ENCODE measurements at regions not wholly inside any gene's neighbourhood (a gene's known extent, or its start where the extent isn't known, plus 50 kb on each side); places are given as distances from the start of the nearest gene placed in this dataset.
"Not testable (repeated sequence)": the region's sequence is repeated elsewhere in the genome, so short reads cannot be mapped to it uniquely, and the experiment has no call there.

- no peak for DNase-seq (ENCODE audit: low read depth in 4 of 4, low spot score in 1 of 4)
Measured at GRCh38 chr6:8181160-8181881, 79.0 kb upstream of the EEF1E1 start.

GRCh38 chr6:8180327-8181159 lies 78.2 kb upstream of the EEF1E1 start:
- DNase-seq (ENCODE audit: low read depth in 4 of 4, low spot score in 1 of 4), result no peak

GRCh38 chr6:8177721-8178120 lies 75.4 kb upstream of the EEF1E1 start:
- DNase-seq (ENCODE audit: low read depth in 4 of 4, low spot score in 1 of 4), result no peak

- DNase-seq (ENCODE audit: low read depth in 4 of 4, low spot score in 1 of 4), result no peak
Measured at GRCh38 chr6:8175046-8175777, 72.9 kb upstream of the EEF1E1 start.

GRCh38 chr6:8174571-8174970 lies 72.2 kb upstream of the EEF1E1 start:
- DNase-seq (ENCODE audit: low read depth in 4 of 4, low spot score in 1 of 4), result no peak

- no peak for DNase-seq (ENCODE audit: low read depth in 4 of 4, low spot score in 1 of 4)
Measured at GRCh38 chr6:8172530-8172929, 70.2 kb upstream of the EEF1E1 start.

GRCh38 chr6:8170754-8171153 lies 68.4 kb upstream of the EEF1E1 start:
- DNase-seq (ENCODE audit: low read depth in 4 of 4, low spot score in 1 of 4), result no peak

GRCh38 chr6:8170245-8170644 lies 67.9 kb upstream of the EEF1E1 start:
- no peak for DNase-seq (ENCODE audit: low read depth in 4 of 4, low spot score in 1 of 4)

- no peak for DNase-seq (ENCODE audit: low read depth in 4 of 4, low spot score in 1 of 4)
Measured at GRCh38 chr6:8166156-8166555, 63.8 kb upstream of the EEF1E1 start.

- not testable (repeated sequence) for DNase-seq (ENCODE audit: low read depth in 4 of 4, low spot score in 1 of 4)
Measured at GRCh38 chr6:8165008-8165407, 62.7 kb upstream of the EEF1E1 start.

GRCh38 chr6:8164281-8164680 lies 61.9 kb upstream of the EEF1E1 start:
- DNase-seq (ENCODE audit: low read depth in 4 of 4, low spot score in 1 of 4), result not testable (repeated sequence)

GRCh38 chr6:8159966-8160365 lies 57.6 kb upstream of the EEF1E1 start:
- no peak for DNase-seq (ENCODE audit: low read depth in 4 of 4, low spot score in 1 of 4)

GRCh38 chr6:8157839-8158238 lies 55.5 kb upstream of the EEF1E1 start:
- DNase-seq (ENCODE audit: low read depth in 4 of 4, low spot score in 1 of 4), result no peak

GRCh38 chr6:8155259-8156012 lies 53.1 kb upstream of the EEF1E1 start:
- no peak for DNase-seq (ENCODE audit: low read depth in 4 of 4, low spot score in 1 of 4)

All from stimulated activated CD4-positive, alpha-beta T cell treated with anti-CD3 and anti-CD28 coated beads, Interleukin-1b, Interleukin-23, amount 100 ng/mL, for 24 hours (primary cell).